ENCODE measurements at regions not wholly inside any gene's neighbourhood (a gene's known extent, or its start where the extent isn't known, plus 50 kb on each side); places are given as distances from the start of the nearest gene placed in this dataset.

GRCh38 chr7:45990276-45990675 lies 69.2 kb upstream of the IGFBP3 start:
- Mint-ChIP-seq H3K9me3 (peaks cover 6% of the 10 kb centered on the region), H3K36me3 (no peaks in the 10 kb centered on the region), H3K27ac (no peak overlapping the region), H3K4me3 (no peak overlapping the region), H3K27me3 (ENCODE audit: insufficient read depth, low read depth) (peaks cover 5% of the 10 kb centered on the region), H3K4me1 (peaks cover 3% of the 10 kb centered on the region)
- Histone ChIP-seq H3K4me2 (no peak overlapping the region), H3K9me3 (ENCODE audit: low read depth) (no peaks in the 10 kb centered on the region), H3K79me2 (ENCODE audit: low read depth) (no peaks in the 10 kb centered on the region), H3K9ac (no peak overlapping the region), H3K4me3 (no peak overlapping the region), H4K20me1 (ENCODE audit: low read depth) (no peaks in the 10 kb centered on the region), H3K27me3 (no peaks in the 10 kb centered on the region), H3K27ac (no peak overlapping the region), H3K4me1 (peaks cover 2% of the 10 kb centered on the region), H3K36me3 (no peaks in the 10 kb centered on the region), H2AFZ (replicated peaks) (peak overlapping the region; percentile 30), H3F3A (ENCODE audit: low read depth) (no peaks in the 10 kb centered on the region)
- TF ChIP-seq EZH2 (IDR thresholded peaks at IDR 0.05) (no peak), CTCF (IDR thresholded peaks at IDR 0.05) (no peak), EZH2phosphoT487 (IDR thresholded peaks at IDR 0.05) (no peak)
- DNase-seq (ENCODE audit: low spot score): peak; percentile 21

GRCh38 chr7:45988405-45989057 lies 67.5 kb upstream of the IGFBP3 start:
- peaks cover 2% of the 10 kb centered on the region for H3K9me3 Mint-ChIP-seq
- Histone ChIP-seq H3K27ac (no peak overlapping the region), H2AFZ (replicated peaks) (no peak overlapping the region), H3K79me2 (ENCODE audit: low read depth) (no peaks in the 10 kb centered on the region), H3F3A (ENCODE audit: low read depth) (no peaks in the 10 kb centered on the region), H3K27me3 (no peaks in the 10 kb centered on the region), H3K9me3 (ENCODE audit: low read depth) (no peaks in the 10 kb centered on the region), H3K9ac (no peak overlapping the region), H3K36me3 (no peaks in the 10 kb centered on the region), H3K4me2 (no peak overlapping the region), H3K4me3 (no peak overlapping the region), H3K4me1 (no peaks in the 10 kb centered on the region), H4K20me1 (ENCODE audit: low read depth) (no peaks in the 10 kb centered on the region)
- H3K4me1 Mint-ChIP-seq: peaks cover 3% of the 10 kb centered on the region
- H3K27me3 Mint-ChIP-seq (ENCODE audit: insufficient read depth, low read depth): peaks cover 5% of the 10 kb centered on the region
- no peaks in the 10 kb centered on the region for H3K36me3 Mint-ChIP-seq
- no peak overlapping the region for H3K27ac Mint-ChIP-seq
- no peak for DNase-seq (ENCODE audit: low spot score)
- H3K4me3 Mint-ChIP-seq: no peak overlapping the region
- TF ChIP-seq EZH2phosphoT487 (IDR thresholded peaks at IDR 0.05) (no peak), EZH2 (IDR thresholded peaks at IDR 0.05) (no peak), CTCF (IDR thresholded peaks at IDR 0.05) (no peak)

GRCh38 chr7:45987521-45988290 lies 66.6 kb upstream of the IGFBP3 start:
- Histone ChIP-seq H3K9me3 (ENCODE audit: low read depth) (no peaks in the 10 kb centered on the region), H3K4me2 (no peak overlapping the region), H2AFZ (replicated peaks) (no peak overlapping the region), H3K36me3 (no peaks in the 10 kb centered on the region), H3K27ac (no peak overlapping the region), H3K4me3 (no peak overlapping the region), H3K27me3 (no peaks in the 10 kb centered on the region), H3K79me2 (ENCODE audit: low read depth) (no peaks in the 10 kb centered on the region), H3K9ac (no peak overlapping the region), H3K4me1 (no peaks in the 10 kb centered on the region), H3F3A (ENCODE audit: low read depth) (no peaks in the 10 kb centered on the region), H4K20me1 (ENCODE audit: low read depth) (no peaks in the 10 kb centered on the region)
- H3K27ac Mint-ChIP-seq: no peak overlapping the region
- peaks cover 3% of the 10 kb centered on the region for H3K4me1 Mint-ChIP-seq
- no peaks in the 10 kb centered on the region for H3K36me3 Mint-ChIP-seq
- H3K9me3 Mint-ChIP-seq: no peaks in the 10 kb centered on the region
- no peak for TF ChIP-seq EZH2 (IDR thresholded peaks at IDR 0.05)
- TF ChIP-seq EZH2phosphoT487 (IDR thresholded peaks at IDR 0.05): no peak
- TF ChIP-seq CTCF (IDR thresholded peaks at IDR 0.05): no peak
- no peak overlapping the region for H3K4me3 Mint-ChIP-seq
- peaks cover 5% of the 10 kb centered on the region for H3K27me3 Mint-ChIP-seq (ENCODE audit: insufficient read depth, low read depth)
- DNase-seq (ENCODE audit: low spot score): no peak
